Activated CD4-positive, alpha-beta T cell treated with anti-CD3 and anti-CD28 coated beads, Interleukin-2, amount 10 ng/mL, durations not matched to agents 24 days and 14 days (primary cell): ENCODE measurements at regions not wholly inside any gene's neighbourhood (a gene's known extent, or its start where the extent isn't known, plus 50 kb on each side); places are given as distances from the start of the nearest gene placed in this dataset.

Source experiments
- DNase-seq: peaks from one replicate; pipeline ENCODE4 v3.0.0; 2022
- H3K27ac Mint-ChIP-seq: one replicate; pipeline ENCODE4 v1.8.0; 2022; ENCODE audit warnings: mild to moderate bottlenecking, mixed read lengths
- H3K27me3 Mint-ChIP-seq: one replicate; pipeline ENCODE4 v1.8.0; 2022; ENCODE audit warnings: mixed read lengths
- H3K36me3 Mint-ChIP-seq: one replicate; pipeline ENCODE4 v1.8.0; 2022; ENCODE audit warnings: low read depth, mild to moderate bottlenecking, mixed read lengths
- H3K4me1 Mint-ChIP-seq: one replicate; pipeline ENCODE4 v1.8.0; 2021; ENCODE audit warnings: mixed read lengths
- H3K4me3 Mint-ChIP-seq: one replicate; pipeline ENCODE4 v1.8.0; 2022; ENCODE audit warnings: mild to moderate bottlenecking, moderate library complexity, mixed read lengths
- H3K9me3 Mint-ChIP-seq: one replicate; pipeline ENCODE4 v1.8.0; 2021; ENCODE audit warnings: mixed read lengths
- intact Hi-C: fragments of 100-400 bp; cut with micrococcal nuclease; formaldehyde crosslinking; loops from one replicate; pipeline ENCODE4 v1.15.1; 2023

DNA sequence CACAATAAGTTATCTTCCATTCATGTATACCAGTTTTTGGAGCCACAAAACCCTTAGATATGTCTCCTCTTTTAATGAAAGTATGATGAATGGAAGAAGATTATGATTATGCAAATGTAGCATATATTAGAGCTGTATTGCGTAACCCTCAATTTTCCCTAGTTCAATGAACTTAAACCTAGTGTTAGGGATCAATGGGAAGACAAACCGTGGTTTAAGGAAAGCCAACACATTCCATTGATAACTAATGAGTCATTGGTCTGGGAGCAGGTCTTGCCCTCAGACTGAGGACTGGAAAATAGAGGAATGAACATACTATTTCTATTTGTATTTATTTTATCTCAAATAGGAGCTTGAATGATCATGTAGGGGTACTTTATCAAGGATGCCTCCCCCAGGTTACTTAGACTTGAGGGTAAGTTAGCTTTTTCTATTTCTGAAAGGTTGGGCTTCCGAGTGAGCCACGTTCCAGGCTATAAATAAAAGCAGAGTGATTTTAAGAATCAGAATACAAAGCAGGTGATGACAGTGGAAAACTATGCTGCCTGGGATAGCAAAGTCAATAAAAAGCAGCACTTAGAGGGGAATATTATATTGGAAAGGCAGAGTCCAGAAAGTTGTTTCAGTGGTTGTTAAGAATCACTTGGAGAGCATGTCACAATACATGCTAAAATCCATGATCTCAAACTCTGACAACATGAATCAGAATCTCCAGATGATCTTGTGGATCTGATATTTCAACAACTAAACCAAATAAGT lies 356.0 kb downstream of the ADAM29 start:
- intact Hi-C loops: no loop called here
- no peak for DNase-seq
- Mint-ChIP-seq H3K36me3 (no peaks in the 10 kb centered on the region), H3K4me3 (no peak overlapping the region), H3K9me3 (no peaks in the 10 kb centered on the region), H3K4me1 (no peaks in the 10 kb centered on the region), H3K27ac (no peak overlapping the region), H3K27me3 (no peaks in the 10 kb centered on the region)

- no peaks in the 10 kb centered on the region for H3K4me1 Mint-ChIP-seq
- no peak overlapping the region for H3K27ac Mint-ChIP-seq
- no peaks in the 10 kb centered on the region for H3K36me3 Mint-ChIP-seq
- no peak overlapping the region for H3K4me3 Mint-ChIP-seq
- intact Hi-C loops: no loop called here
- DNase-seq: no peak
- no peaks in the 10 kb centered on the region for H3K27me3 Mint-ChIP-seq
- no peaks in the 10 kb centered on the region for H3K9me3 Mint-ChIP-seq
Measured at GRCh38 chr4:175277816-175278215, 359.7 kb downstream of the ADAM29 start.

DNA sequence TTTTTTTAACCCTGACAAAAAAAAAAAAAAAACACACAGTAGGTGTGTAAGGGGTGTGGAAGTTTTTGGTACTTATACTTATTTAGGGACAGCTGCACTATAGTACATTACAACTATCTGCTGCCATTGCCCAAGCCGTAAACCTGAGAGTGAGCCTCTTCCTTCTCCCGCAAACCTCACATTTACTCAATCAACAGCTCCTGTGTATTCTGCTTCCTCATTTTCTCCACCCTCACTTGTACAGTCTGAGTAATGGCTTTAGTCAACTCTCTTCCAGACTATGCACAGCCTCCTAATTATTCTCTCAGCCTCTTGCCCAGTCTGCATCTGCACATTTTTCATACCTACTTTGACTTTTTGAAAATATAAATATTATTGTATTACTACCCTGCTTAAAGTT lies 362.0 kb downstream of the ADAM29 start:
- Mint-ChIP-seq H3K27me3 (no peaks in the 10 kb centered on the region), H3K36me3 (no peaks in the 10 kb centered on the region), H3K4me1 (no peaks in the 10 kb centered on the region), H3K4me3 (no peak overlapping the region), H3K27ac (no peak overlapping the region), H3K9me3 (no peaks in the 10 kb centered on the region)
- no peak for DNase-seq
- intact Hi-C loops: no loop called here

DNA sequence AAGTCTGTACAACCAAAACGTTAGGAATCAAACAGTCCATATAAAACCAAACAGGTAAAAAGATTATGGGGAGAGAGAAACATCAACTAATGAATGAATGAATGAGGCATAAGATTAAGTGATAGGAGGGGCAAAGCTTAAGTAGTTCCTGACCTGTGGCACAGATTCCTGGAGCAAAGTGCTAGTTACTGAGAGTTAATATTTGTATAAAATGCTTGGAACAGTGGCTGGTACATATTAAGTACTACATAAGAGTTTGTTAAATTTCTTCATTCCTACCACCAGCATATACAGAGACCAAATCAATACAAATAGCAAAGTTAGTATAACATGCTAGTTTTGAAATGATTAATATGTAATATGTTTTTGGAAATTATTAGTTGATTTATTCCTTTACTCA lies 363.7 kb downstream of the ADAM29 start:
- no peaks in the 10 kb centered on the region for H3K36me3 Mint-ChIP-seq
- H3K4me3 Mint-ChIP-seq: no peak overlapping the region
- intact Hi-C loops: no loop called here
- H3K27me3 Mint-ChIP-seq: no peaks in the 10 kb centered on the region
- no peak for DNase-seq
- no peaks in the 10 kb centered on the region for H3K4me1 Mint-ChIP-seq
- no peak overlapping the region for H3K27ac Mint-ChIP-seq
- no peaks in the 10 kb centered on the region for H3K9me3 Mint-ChIP-seq

DNA sequence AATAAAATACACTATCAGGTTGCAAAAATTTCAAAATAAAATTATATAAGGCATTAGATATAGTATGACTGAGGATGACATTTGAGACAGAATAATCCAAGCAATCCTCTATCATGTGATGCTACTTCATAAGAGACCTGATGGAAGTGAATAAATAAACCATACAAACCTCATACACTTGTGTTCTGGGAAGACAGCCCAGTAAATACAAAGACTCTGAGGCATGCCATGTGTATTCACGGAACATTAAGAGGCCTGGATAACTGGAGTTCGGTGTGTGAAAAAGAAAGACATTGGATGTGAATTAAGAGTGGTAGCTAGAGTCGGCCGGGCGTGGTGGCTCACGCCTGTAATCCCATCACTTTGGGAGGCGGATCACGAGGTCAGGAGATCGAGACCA lies 364.2 kb downstream of the ADAM29 start:
- no peaks in the 10 kb centered on the region for H3K9me3 Mint-ChIP-seq
- intact Hi-C loops: no loop called here
- H3K27me3 Mint-ChIP-seq: no peaks in the 10 kb centered on the region
- no peaks in the 10 kb centered on the region for H3K4me1 Mint-ChIP-seq
- H3K27ac Mint-ChIP-seq: no peak overlapping the region
- no peaks in the 10 kb centered on the region for H3K36me3 Mint-ChIP-seq
- H3K4me3 Mint-ChIP-seq: no peak overlapping the region
- no peak for DNase-seq

- intact Hi-C loops: no loop called here
- Mint-ChIP-seq H3K4me1 (no peaks in the 10 kb centered on the region), H3K27ac (no peak overlapping the region), H3K27me3 (no peaks in the 10 kb centered on the region), H3K36me3 (no peaks in the 10 kb centered on the region), H3K9me3 (no peaks in the 10 kb centered on the region), H3K4me3 (no peak overlapping the region)
- DNase-seq: no peak
Measured at GRCh38 chr4:175290401-175290800, 372.2 kb downstream of the ADAM29 start.

GRCh38 chr4:175297965-175298565 lies 379.9 kb downstream of the ADAM29 start:
- no peak overlapping the region for H3K27ac Mint-ChIP-seq
- no peaks in the 10 kb centered on the region for H3K9me3 Mint-ChIP-seq
- no peaks in the 10 kb centered on the region for H3K27me3 Mint-ChIP-seq
- H3K4me1 Mint-ChIP-seq: no peaks in the 10 kb centered on the region
- H3K36me3 Mint-ChIP-seq: no peaks in the 10 kb centered on the region
- H3K4me3 Mint-ChIP-seq: no peak overlapping the region
- intact Hi-C loops: no loop called here
- DNase-seq: no peak

- intact Hi-C loops: no loop called here
Measured at GRCh38 chr4:175306436-175306835, 388.3 kb downstream of the ADAM29 start.

GRCh38 chr4:175307326-175307725 lies 389.2 kb downstream of the ADAM29 start:
- no peaks in the 10 kb centered on the region for H3K4me1 Mint-ChIP-seq
- no peaks in the 10 kb centered on the region for H3K36me3 Mint-ChIP-seq
- H3K4me3 Mint-ChIP-seq: no peak overlapping the region
- intact Hi-C loops: no loop called here
- DNase-seq: no peak
- H3K27ac Mint-ChIP-seq: no peak overlapping the region
- H3K9me3 Mint-ChIP-seq: no peaks in the 10 kb centered on the region
- H3K27me3 Mint-ChIP-seq: no peaks in the 10 kb centered on the region

More at GRCh38 chr4:175306436-175306835, 388.3 kb downstream of the ADAM29 start:
- DNase-seq: no peak
- Mint-ChIP-seq H3K27ac (no peak overlapping the region), H3K36me3 (no peaks in the 10 kb centered on the region), H3K4me1 (no peaks in the 10 kb centered on the region), H3K9me3 (no peaks in the 10 kb centered on the region), H3K4me3 (no peak overlapping the region), H3K27me3 (no peaks in the 10 kb centered on the region)

DNA sequence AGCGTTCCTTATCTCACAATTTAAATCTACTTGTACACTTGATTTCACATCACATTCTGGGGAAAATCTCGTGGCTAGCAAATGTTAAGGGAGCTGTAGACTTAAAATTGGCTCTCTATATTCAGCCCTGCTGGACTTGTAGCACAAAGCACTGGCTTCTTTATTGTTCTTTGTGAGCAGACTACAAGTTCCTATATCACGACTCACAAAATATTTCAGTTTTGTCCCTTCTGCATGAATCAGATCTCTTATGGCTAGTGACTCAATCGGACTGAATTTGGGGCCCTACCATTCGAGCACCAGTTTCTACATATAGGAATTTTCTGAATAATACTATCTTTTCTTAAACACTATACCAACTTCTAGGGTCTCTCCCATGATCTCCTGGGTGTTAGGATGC lies 390.1 kb downstream of the ADAM29 start:
- Mint-ChIP-seq H3K9me3 (no peaks in the 10 kb centered on the region), H3K27ac (no peak overlapping the region), H3K4me3 (no peak overlapping the region), H3K36me3 (no peaks in the 10 kb centered on the region), H3K4me1 (no peaks in the 10 kb centered on the region), H3K27me3 (no peaks in the 10 kb centered on the region)
- no peak for DNase-seq
- intact Hi-C loops: no loop called here

DNA sequence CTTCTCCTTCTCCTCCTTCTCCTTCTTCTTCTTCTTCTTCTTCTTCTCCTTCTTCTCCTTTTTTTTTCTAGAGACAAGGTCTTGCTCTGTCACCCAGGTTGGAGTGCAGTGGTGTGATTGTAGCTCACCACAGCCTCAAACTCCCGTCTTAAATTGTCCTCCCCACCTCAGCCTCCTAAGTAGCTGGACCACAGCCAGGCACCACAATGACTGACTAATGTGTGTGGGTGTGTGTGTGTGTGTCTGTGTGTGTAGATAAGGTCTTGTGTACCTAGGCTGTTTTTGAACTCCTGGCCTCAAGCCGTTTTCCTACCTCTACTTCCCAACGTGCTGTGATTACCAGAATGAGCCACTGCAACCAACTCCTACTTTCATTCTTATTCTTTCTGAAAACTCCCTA lies 390.9 kb downstream of the ADAM29 start:
- no peak overlapping the region for H3K27ac Mint-ChIP-seq
- intact Hi-C loops: no loop called here
- H3K27me3 Mint-ChIP-seq: no peaks in the 10 kb centered on the region
- no peak for DNase-seq
- H3K36me3 Mint-ChIP-seq: no peaks in the 10 kb centered on the region
- no peaks in the 10 kb centered on the region for H3K4me1 Mint-ChIP-seq
- H3K4me3 Mint-ChIP-seq: no peak overlapping the region
- H3K9me3 Mint-ChIP-seq: no peaks in the 10 kb centered on the region

DNA sequence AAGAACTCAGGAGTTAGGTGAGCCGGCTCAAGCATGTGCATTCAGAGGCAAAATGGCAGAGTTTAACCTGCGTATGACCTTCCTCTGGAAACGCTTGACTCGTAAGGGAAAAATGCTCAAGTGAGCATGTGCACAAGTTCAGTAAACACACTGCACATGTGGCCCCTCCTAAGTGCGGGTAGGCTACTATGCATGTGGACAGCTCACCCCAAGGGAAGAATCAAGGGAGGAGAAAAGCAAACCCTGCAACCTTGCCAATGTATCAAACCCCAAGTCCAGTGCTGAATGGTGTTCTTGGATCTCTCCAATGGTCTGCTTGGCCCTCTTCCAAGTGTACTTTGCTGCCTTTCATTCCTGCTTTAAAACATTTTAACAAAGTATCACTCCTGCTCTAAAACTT lies 407.1 kb downstream of the ADAM29 start:
- Mint-ChIP-seq H3K4me1 (no peaks in the 10 kb centered on the region), H3K27ac (no peak overlapping the region), H3K4me3 (no peak overlapping the region), H3K9me3 (no peaks in the 10 kb centered on the region), H3K27me3 (no peaks in the 10 kb centered on the region), H3K36me3 (no peaks in the 10 kb centered on the region)
- DNase-seq: no peak
- intact Hi-C loops: no loop called here

GRCh38 chr4:175326796-175327195 lies 408.6 kb downstream of the ADAM29 start:
- H3K4me3 Mint-ChIP-seq: no peak overlapping the region
- no peaks in the 10 kb centered on the region for H3K9me3 Mint-ChIP-seq
- H3K4me1 Mint-ChIP-seq: no peaks in the 10 kb centered on the region
- DNase-seq: no peak
- intact Hi-C loops: no loop called here
- no peaks in the 10 kb centered on the region for H3K27me3 Mint-ChIP-seq
- no peak overlapping the region for H3K27ac Mint-ChIP-seq
- H3K36me3 Mint-ChIP-seq: no peaks in the 10 kb centered on the region

DNA sequence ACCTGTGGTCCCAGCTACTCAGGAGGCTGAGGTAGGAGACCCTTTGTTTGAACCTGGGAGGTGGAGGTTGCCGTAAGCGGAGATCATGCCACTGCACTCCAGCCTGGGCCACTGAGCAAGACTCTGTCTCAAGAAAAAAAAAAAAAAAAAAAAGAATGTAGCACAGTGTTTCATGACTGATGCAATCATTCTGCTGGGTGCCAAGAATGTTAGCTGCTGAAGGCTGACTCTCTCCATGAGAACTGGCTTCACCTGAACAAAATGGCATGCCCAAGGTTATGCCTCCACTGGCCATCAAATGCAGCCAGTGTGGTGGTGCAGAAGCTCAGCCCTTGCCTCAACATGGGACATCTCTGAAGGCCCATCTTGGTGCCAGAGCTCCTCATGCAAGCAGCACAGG lies 412.1 kb downstream of the ADAM29 start:
- no peak for DNase-seq
- H3K27ac Mint-ChIP-seq: no peak overlapping the region
- no peaks in the 10 kb centered on the region for H3K9me3 Mint-ChIP-seq
- H3K36me3 Mint-ChIP-seq: no peaks in the 10 kb centered on the region
- H3K4me1 Mint-ChIP-seq: no peaks in the 10 kb centered on the region
- no peaks in the 10 kb centered on the region for H3K27me3 Mint-ChIP-seq
- H3K4me3 Mint-ChIP-seq: no peak overlapping the region
- intact Hi-C loops: no loop called here

- H3K27me3 Mint-ChIP-seq: no peaks in the 10 kb centered on the region
- no peak for DNase-seq
- no peak overlapping the region for H3K4me3 Mint-ChIP-seq
Measured at GRCh38 chr4:175330652-175331051, 412.5 kb downstream of the ADAM29 start.

More at GRCh38 chr4:175330652-175331051, 412.5 kb downstream of the ADAM29 start:
- intact Hi-C loops: no loop called here
- Mint-ChIP-seq H3K27ac (no peak overlapping the region), H3K9me3 (no peaks in the 10 kb centered on the region), H3K4me1 (no peaks in the 10 kb centered on the region), H3K36me3 (no peaks in the 10 kb centered on the region)
